Endodermal cell (in vitro differentiated cells): ENCODE measurements at regions not wholly inside any gene's neighbourhood (a gene's known extent, or its start where the extent isn't known, plus 50 kb on each side); places are given as distances from the start of the nearest gene placed in this dataset.
"Not testable (repeated sequence)": the region's sequence is repeated elsewhere in the genome, so short reads cannot be mapped to it uniquely, and the experiment has no call there.

Experiments
- DNase-seq: peaks from one replicate; pipeline ENCODE4 v3.0.0-alpha.2; 2017
- H3K27ac ChIP-seq: 2 replicates; pipeline ENCODE4 v1.5.1; 2013; ENCODE audit warnings: mild to moderate bottlenecking, low read depth, low read length, moderate library complexity
- H3K27me3 ChIP-seq: 2 replicates; pipeline ENCODE4 v1.6.1; 2013; ENCODE audit warnings: mild to moderate bottlenecking, low read length, moderate library complexity; ENCODE audit not compliant: insufficient read depth, control insufficient read depth, poor library complexity, severe bottlenecking
- H3K36me3 ChIP-seq: 2 replicates; pipeline ENCODE4 v1.7.0; 2013; ENCODE audit warnings: mild to moderate bottlenecking, low read length, moderate library complexity; ENCODE audit not compliant: control insufficient read depth, insufficient read depth
- H3K4me1 ChIP-seq: one replicate; pipeline ENCODE4 v1.7.0; 2013; ENCODE audit warnings: low read length; ENCODE audit not compliant: control insufficient read depth, insufficient read depth
- H3K4me3 ChIP-seq: 2 replicates; pipeline ENCODE4 v1.5.1; 2013; ENCODE audit warnings: mild to moderate bottlenecking, low read length, moderate library complexity
- H3K9ac ChIP-seq: 2 replicates; pipeline ENCODE4 v1.6.1; 2013; ENCODE audit warnings: mild to moderate bottlenecking, low read length, moderate library complexity; ENCODE audit not compliant: poor library complexity, severe bottlenecking; ENCODE audit errors: extremely low read depth
- H3K9me3 ChIP-seq: 2 replicates; pipeline ENCODE4 v1.6.1; 2013; ENCODE audit warnings: mild to moderate bottlenecking, low read length, moderate library complexity; ENCODE audit not compliant: control insufficient read depth
- H3K27ac Mint-ChIP-seq: 2 replicates; pipeline ENCODE4 v1.8.0; 2020; ENCODE audit warnings: mixed read lengths
- H3K27me3 Mint-ChIP-seq: 2 replicates; pipeline ENCODE4 v1.8.0; 2021; ENCODE audit warnings: mild to moderate bottlenecking, mixed read lengths; ENCODE audit not compliant: insufficient read depth
- H3K36me3 Mint-ChIP-seq: 2 replicates; pipeline ENCODE4 v1.8.0; 2020; ENCODE audit warnings: low read depth, mixed read lengths
- H3K4me1 Mint-ChIP-seq: 2 replicates; pipeline ENCODE4 v1.8.0; 2020; ENCODE audit warnings: mixed read lengths
- H3K4me3 Mint-ChIP-seq: 2 replicates; pipeline ENCODE4 v1.8.0; 2020; ENCODE audit warnings: mild to moderate bottlenecking, moderate library complexity, mixed read lengths
- H3K9me3 Mint-ChIP-seq: 2 replicates; pipeline ENCODE4 v1.8.0; 2020; ENCODE audit warnings: mild to moderate bottlenecking, mixed read lengths
- CTCF ChIP-seq: fragments of 200-600 bp; sonication (generic); conservative IDR thresholded peaks from 2 replicates; pipeline ENCODE4 v1.5.0; 2021; ENCODE audit warnings: antibody characterized with exemption, mild to moderate bottlenecking
- WGBS, 2 experiments: methylation state at CpG; one replicate each; pipeline versions ENCODE4 v1.1.5 to v1.1.7; 2013; ENCODE audit warnings: missing lambda C conversion rate in 2 of 2, mixed read lengths in 1 of 2; ENCODE audit not compliant: insufficient coverage in 1 of 2, insufficient read length in 1 of 2; 5-methylcytosine and 5-hydroxymethylcytosine counted together

- Histone ChIP-seq H3K36me3 (no peaks in the 10 kb centered on the region), H3K27me3 (no peaks in the 10 kb centered on the region), H3K4me3 (no peak overlapping the region), H3K9me3 (peaks cover 31% of the 10 kb centered on the region), H3K4me1 (no peaks in the 10 kb centered on the region), H3K9ac (no peak overlapping the region), H3K27ac (no peak overlapping the region)
- DNase-seq, result no peak
- no peak for TF ChIP-seq CTCF
- H3K27me3 Mint-ChIP-seq, result peaks cover 2% of the 10 kb centered on the region
- H3K4me1 Mint-ChIP-seq, result no peaks in the 10 kb centered on the region
- H3K4me3 Mint-ChIP-seq, result no peak overlapping the region
- peaks cover 2% of the 10 kb centered on the region for H3K36me3 Mint-ChIP-seq
- peaks cover 23% of the 10 kb centered on the region for H3K9me3 Mint-ChIP-seq
- 95 to 100% methylated on average over 2 to 5 of the region's 5 CpGs for WGBS, 2 experiments
- H3K27ac Mint-ChIP-seq, result no peak overlapping the region
These were observed 231.3 kb downstream of the ATPSCKMT start for GRCh38 chr5:10018201-10019069.

GRCh38 chr5:10017786-10018185 is 231.9 kb downstream of the ATPSCKMT start:
- H3K4me1 Mint-ChIP-seq, result no peaks in the 10 kb centered on the region
- no peak overlapping the region for H3K27ac Mint-ChIP-seq
- peaks cover 23% of the 10 kb centered on the region for H3K9me3 Mint-ChIP-seq
- H3K36me3 Mint-ChIP-seq, result peaks cover 2% of the 10 kb centered on the region
- TF ChIP-seq CTCF, result no peak
- H3K27me3 Mint-ChIP-seq, result peaks cover 2% of the 10 kb centered on the region
- Histone ChIP-seq H3K9me3 (peaks cover 26% of the 10 kb centered on the region), H3K36me3 (no peaks in the 10 kb centered on the region), H3K27me3 (no peaks in the 10 kb centered on the region), H3K4me3 (no peak overlapping the region), H3K4me1 (no peaks in the 10 kb centered on the region), H3K9ac (no peak overlapping the region), H3K27ac (no peak overlapping the region)
- 88% methylated on average over 3 to 4 of the region's 4 CpGs for WGBS, 2 experiments
- DNase-seq, result no peak
- H3K4me3 Mint-ChIP-seq, result no peak overlapping the region

GRCh38 chr5:10016559-10016958 is 233.1 kb downstream of the ATPSCKMT start:
- Histone ChIP-seq H3K9me3 (peaks cover 16% of the 10 kb centered on the region), H3K4me3 (peak overlapping the region; percentile 60)
- H3K27me3 Mint-ChIP-seq, H3K27ac Mint-ChIP-seq, H3K36me3 Mint-ChIP-seq, H3K9ac ChIP-seq, H3K27ac ChIP-seq, H3K36me3 ChIP-seq, H3K4me1 Mint-ChIP-seq, H3K27me3 ChIP-seq, H3K4me1 ChIP-seq, H3K4me3 Mint-ChIP-seq: not testable (repeated sequence)
- DNase-seq, result peak; percentile 57
- peaks cover 28% of the 10 kb centered on the region for H3K9me3 Mint-ChIP-seq
- 82% methylated on average over 7 to 8 of the region's 8 CpGs for WGBS, 2 experiments

- H3K27me3 ChIP-seq, H3K4me1 Mint-ChIP-seq, H3K27ac Mint-ChIP-seq, H3K4me1 ChIP-seq, H3K9ac ChIP-seq, DNase-seq, H3K4me3 ChIP-seq, H3K4me3 Mint-ChIP-seq, H3K36me3 Mint-ChIP-seq, H3K27me3 Mint-ChIP-seq, H3K36me3 ChIP-seq, H3K27ac ChIP-seq: not testable (repeated sequence)
- peaks cover 16% of the 10 kb centered on the region for H3K9me3 ChIP-seq
- H3K9me3 Mint-ChIP-seq, result peaks cover 30% of the 10 kb centered on the region
- WGBS, 2 experiments, result 93 to 96% methylated on average over 3 of the region's 3 CpGs
These were observed 234.0 kb downstream of the ATPSCKMT start for GRCh38 chr5:10015681-10016080.
